H9 (cell line): ENCODE measurements at regions not wholly inside any gene's neighbourhood (a gene's known extent, or its start where the extent isn't known, plus 50 kb on each side); places are given as distances from the start of the nearest gene placed in this dataset.

Experiments
- DNase-seq: peaks from one replicate; pipeline ENCODE4 v3.0.0-alpha.2; 2017
- H2AFZ ChIP-seq: one replicate; pipeline ENCODE4 v1.6.1; 2013; ENCODE audit warnings: mild to moderate bottlenecking, low read length, control low read depth, moderate library complexity
- H2AK5ac ChIP-seq: 2 replicates; pipeline ENCODE4 v1.6.1; 2013; ENCODE audit warnings: low read length, control low read depth, mixed read lengths; ENCODE audit not compliant: insufficient read length
- H2BK120ac ChIP-seq: one replicate; pipeline ENCODE4 v1.6.1; 2013; ENCODE audit warnings: low read depth, mild to moderate bottlenecking, low read length, control low read depth, inconsistent platforms; ENCODE audit not compliant: poor library complexity, severe bottlenecking
- H2BK12ac ChIP-seq: 2 replicates; pipeline ENCODE4 v1.6.1; 2013; ENCODE audit warnings: low read length, control low read depth, mixed read lengths, low read depth; ENCODE audit not compliant: insufficient read length
- H2BK15ac ChIP-seq: 2 replicates; pipeline ENCODE4 v1.6.1; 2013; ENCODE audit warnings: low read depth, low read length, control low read depth
- H2BK20ac ChIP-seq: one replicate; pipeline ENCODE4 v1.6.1; 2013; ENCODE audit warnings: low read depth, mild to moderate bottlenecking, low read length, control low read depth, inconsistent platforms; ENCODE audit not compliant: poor library complexity, severe bottlenecking
- H2BK5ac ChIP-seq: 2 replicates; pipeline ENCODE4 v1.6.1; 2013; ENCODE audit warnings: low read length, control low read depth, mixed read lengths; ENCODE audit not compliant: insufficient read length
- H3K14ac ChIP-seq: 2 replicates; pipeline ENCODE4 v1.6.1; 2013; ENCODE audit warnings: low read length, control low read depth; ENCODE audit not compliant: insufficient read depth
- H3K18ac ChIP-seq: 2 replicates; pipeline ENCODE4 v1.6.1; 2013; ENCODE audit warnings: low read depth, mild to moderate bottlenecking, mixed read lengths, low read length, control low read depth; ENCODE audit not compliant: insufficient read length
- H3K23ac ChIP-seq: 2 replicates; pipeline ENCODE4 v1.6.1; 2013; ENCODE audit warnings: low read length, control low read depth, mixed read lengths, low read depth; ENCODE audit not compliant: insufficient read length
- H3K23me2 ChIP-seq: 2 replicates; pipeline ENCODE4 v1.6.1; 2013; ENCODE audit warnings: low read depth, mild to moderate bottlenecking, mixed read lengths, low read length, control low read depth; ENCODE audit not compliant: insufficient read length, poor library complexity, severe bottlenecking
- H3K27ac ChIP-seq: 2 replicates; pipeline ENCODE4 v1.5.1; 2013; ENCODE audit warnings: low read length, control low read depth, mixed read lengths, low read depth; ENCODE audit not compliant: insufficient read length
- H3K27me3 ChIP-seq: 2 replicates; pipeline ENCODE4 v1.6.1; 2013; ENCODE audit warnings: low read length, control low read depth, inconsistent platforms; ENCODE audit not compliant: insufficient read depth
- H3K4ac ChIP-seq: 2 replicates; pipeline ENCODE4 v1.6.1; 2013; ENCODE audit warnings: low read depth, mild to moderate bottlenecking, control low read depth, inconsistent platforms, low read length, moderate library complexity
- H3K4me1 ChIP-seq: 2 replicates; pipeline ENCODE4 v1.6.1; 2013; ENCODE audit warnings: low read length, control low read depth, inconsistent platforms; ENCODE audit not compliant: insufficient read depth
- H3K4me2 ChIP-seq: 2 replicates; pipeline ENCODE4 v1.6.1; 2013; ENCODE audit warnings: low read length, control low read depth, mixed read lengths; ENCODE audit not compliant: insufficient read length, insufficient read depth
- H3K56ac ChIP-seq: 2 replicates; pipeline ENCODE4 v1.6.1; 2013; ENCODE audit warnings: low read depth, mild to moderate bottlenecking, mixed read lengths, low read length, control low read depth; ENCODE audit not compliant: insufficient read length
- H3K79me1 ChIP-seq: 2 replicates; pipeline ENCODE4 v1.6.1; 2013; ENCODE audit warnings: low read depth, mild to moderate bottlenecking, moderate library complexity, low read length, control low read depth, inconsistent platforms; ENCODE audit not compliant: insufficient read depth, poor library complexity, severe bottlenecking
- H3K79me2 ChIP-seq: 2 replicates; pipeline ENCODE4 v1.6.1; 2013; ENCODE audit warnings: low read length, control low read depth, inconsistent platforms; ENCODE audit not compliant: insufficient read depth
- H3K9ac ChIP-seq: 2 replicates; pipeline ENCODE4 v1.6.1; 2013; ENCODE audit warnings: low read length, control low read depth, mixed read lengths; ENCODE audit not compliant: insufficient read length; ENCODE audit errors: extremely low read depth
- H3K9me3 ChIP-seq: one replicate; pipeline ENCODE4 v1.6.1; 2013; ENCODE audit warnings: low read depth, low read length, inconsistent platforms; ENCODE audit not compliant: control insufficient read depth
- H3T11ph ChIP-seq: one replicate; pipeline ENCODE4 v1.6.1; 2013; ENCODE audit warnings: mild to moderate bottlenecking, low read length, control low read depth, inconsistent platforms
- H4K20me1 ChIP-seq: one replicate; pipeline ENCODE4 v1.6.1; 2013; ENCODE audit not compliant: control insufficient read depth, insufficient read length, insufficient read depth
- H4K5ac ChIP-seq: 2 replicates; pipeline ENCODE4 v1.6.1; 2013; ENCODE audit warnings: low read depth, mild to moderate bottlenecking, mixed read lengths, low read length, control low read depth; ENCODE audit not compliant: insufficient read length
- H4K8ac ChIP-seq: replicated peaks from 2 replicates; pipeline ENCODE4 v1.6.1; 2013; ENCODE audit warnings: low read length, control low read depth, mixed read lengths, low read depth; ENCODE audit not compliant: insufficient read length
- H4K91ac ChIP-seq: 2 replicates; pipeline ENCODE4 v1.6.1; 2013; ENCODE audit warnings: low read depth, mild to moderate bottlenecking, moderate library complexity, mixed read lengths, low read length, control low read depth; ENCODE audit not compliant: insufficient read length
- H3K27ac Mint-ChIP-seq, 3 experiments: 2 replicates in 2 of 3; 3 replicates in 1 of 3; pipeline ENCODE4 v1.8.0; 2020 to 2021; ENCODE audit warnings: mixed read lengths in 3 of 3, mild to moderate bottlenecking in 1 of 3, moderate library complexity in 1 of 3
- H3K27me3 Mint-ChIP-seq: 2 replicates; pipeline ENCODE4 v1.8.0; 2021; ENCODE audit warnings: low read depth, mild to moderate bottlenecking, moderate library complexity, mixed read lengths
- H3K36me3 Mint-ChIP-seq, 3 experiments: 2 replicates in 2 of 3; 3 replicates in 1 of 3; pipeline ENCODE4 v1.8.0; 2020 to 2021; ENCODE audit warnings: low read depth in 3 of 3, mixed read lengths in 3 of 3; ENCODE audit not compliant: insufficient read depth in 1 of 3
- H3K4me1 Mint-ChIP-seq, 2 experiments: 2 replicates each; pipeline ENCODE4 v1.8.0; 2020; ENCODE audit warnings: mixed read lengths in 2 of 2
- H3K4me3 Mint-ChIP-seq, 2 experiments: 2 replicates in 1 of 2; 3 replicates in 1 of 2; pipeline ENCODE4 v1.8.0; 2020 to 2021; ENCODE audit warnings: mild to moderate bottlenecking in 2 of 2, mixed read lengths in 2 of 2, moderate library complexity in 1 of 2
- H3K9me3 Mint-ChIP-seq, 2 experiments: 2 replicates in 1 of 2; 3 replicates in 1 of 2; pipeline ENCODE4 v1.8.0; 2020; ENCODE audit warnings: mild to moderate bottlenecking in 2 of 2, mixed read lengths in 2 of 2, moderate library complexity in 1 of 2
- CTCF ChIP-seq: fragments of 200-600 bp; sonication (generic); conservative IDR thresholded peaks from 3 replicates; pipeline ENCODE4 v1.8.0; 2021; ENCODE audit warnings: antibody characterized with exemption, mild to moderate bottlenecking
- WGBS: extraction: QIAGEN DNeasy Blood & Tissue Kit; methylation state at CpG from one replicate; pipeline ENCODE4 v1.1.7; 2013; ENCODE audit warnings: missing lambda C conversion rate, low lambda C conversion rate, mixed read lengths; ENCODE audit not compliant: insufficient read length; ENCODE audit errors: extremely low coverage; 5-methylcytosine and 5-hydroxymethylcytosine counted together

GRCh38 chr18:70827632-70828031 lies 538.8 kb downstream of the SOCS6 start:
- Histone ChIP-seq H2BK120ac (no peak overlapping the region), H3K56ac (no peak overlapping the region), H2BK15ac (no peak overlapping the region), H3T11ph (no peak overlapping the region), H3K4me2 (no peak overlapping the region), H3K79me2 (no peaks in the 10 kb centered on the region), H3K23me2 (no peaks in the 10 kb centered on the region), H2BK20ac (no peak overlapping the region), H2AFZ (no peak overlapping the region), H4K8ac (no peak overlapping the region), H3K27ac (no peak overlapping the region), H3K23ac (no peak overlapping the region), H3K4me1 (no peaks in the 10 kb centered on the region), H4K91ac (no peak overlapping the region), H2BK12ac (no peak overlapping the region), H3K27me3 (no peaks in the 10 kb centered on the region), H4K20me1 (no peaks in the 10 kb centered on the region), H4K5ac (no peak overlapping the region), H2AK5ac (no peak overlapping the region), H3K79me1 (no peaks in the 10 kb centered on the region), H3K18ac (no peak overlapping the region), H3K4ac (no peak overlapping the region), H3K14ac (no peak overlapping the region), H2BK5ac (no peak overlapping the region), H3K9me3 (no peaks in the 10 kb centered on the region), H3K9ac (no peak overlapping the region)
- Mint-ChIP-seq H3K36me3 (no peaks in the 10 kb centered on the region), H3K4me1 (no peaks in the 10 kb centered on the region), H3K27ac (no peak overlapping the region), H3K4me3 (no peak overlapping the region), H3K9me3 (no peaks in the 10 kb centered on the region), H3K27me3 (no peaks in the 10 kb centered on the region)
- no CpG with 5 or more reads among the region's 3 CpGs for whole genome bisulfite sequencing
- no peak for TF ChIP-seq CTCF
- DNase-seq, result no peak
